ENCODE measurements at regions not wholly inside any gene's neighbourhood (a gene's known extent, or its start where the extent isn't known, plus 50 kb on each side); places are given as distances from the start of the nearest gene placed in this dataset.

DNA sequence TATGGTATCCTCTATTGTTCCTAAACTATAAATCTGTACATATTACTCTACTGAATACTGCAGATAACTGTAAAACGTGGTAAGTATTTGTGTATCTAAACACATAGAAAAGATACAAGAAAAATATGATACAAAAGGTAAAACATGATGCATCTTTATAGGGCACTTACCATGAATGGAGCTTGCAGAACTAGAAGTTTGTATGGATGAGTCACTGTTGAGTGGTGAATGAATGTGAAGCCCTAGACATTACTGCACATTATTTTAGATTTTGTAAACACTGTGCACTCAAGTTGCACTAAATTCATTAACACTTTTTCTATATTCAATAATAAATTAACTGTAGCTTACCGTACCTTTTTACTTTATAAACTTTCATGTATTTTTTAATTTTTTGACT, 357.5 kb downstream of the ZWINT start:
- Mint-ChIP-seq H3K4me3 (no peak overlapping the region), H3K27me3 (ENCODE audit: low read depth) (no peaks in the 10 kb centered on the region), H3K9me3 (no peaks in the 10 kb centered on the region), H3K4me1 (no peaks in the 10 kb centered on the region), H3K36me3 (no peaks in the 10 kb centered on the region), H3K27ac (no peak overlapping the region)
- DNase-seq (ENCODE audit: low spot score), result no peak
- CTCF ChIA-PET, result no interaction called here
- POLR2A ChIA-PET, result no interaction called here
- no peak for ATAC-seq
- TF ChIP-seq SMAD4 (CRISPR knock-in tag; IDR thresholded peaks at IDR 0.05) (no peak), ZBTB21 (CRISPR knock-in tag; IDR thresholded peaks at IDR 0.05; ENCODE audit: borderline replicate concordance) (no peak), TCF7 (CRISPR knock-in tag; IDR thresholded peaks at IDR 0.05; ENCODE audit: low read depth) (no peak), FOXK1 (CRISPR knock-in tag; IDR thresholded peaks at IDR 0.05) (no peak), PRRX2 (CRISPR knock-in tag; IDR thresholded peaks at IDR 0.05) (no peak), ZNF121 (CRISPR knock-in tag; IDR thresholded peaks at IDR 0.05) (no peak), TEAD1 (CRISPR knock-in tag; IDR thresholded peaks at IDR 0.05) (no peak)
- TF ChIP-seq, protein P1, sequence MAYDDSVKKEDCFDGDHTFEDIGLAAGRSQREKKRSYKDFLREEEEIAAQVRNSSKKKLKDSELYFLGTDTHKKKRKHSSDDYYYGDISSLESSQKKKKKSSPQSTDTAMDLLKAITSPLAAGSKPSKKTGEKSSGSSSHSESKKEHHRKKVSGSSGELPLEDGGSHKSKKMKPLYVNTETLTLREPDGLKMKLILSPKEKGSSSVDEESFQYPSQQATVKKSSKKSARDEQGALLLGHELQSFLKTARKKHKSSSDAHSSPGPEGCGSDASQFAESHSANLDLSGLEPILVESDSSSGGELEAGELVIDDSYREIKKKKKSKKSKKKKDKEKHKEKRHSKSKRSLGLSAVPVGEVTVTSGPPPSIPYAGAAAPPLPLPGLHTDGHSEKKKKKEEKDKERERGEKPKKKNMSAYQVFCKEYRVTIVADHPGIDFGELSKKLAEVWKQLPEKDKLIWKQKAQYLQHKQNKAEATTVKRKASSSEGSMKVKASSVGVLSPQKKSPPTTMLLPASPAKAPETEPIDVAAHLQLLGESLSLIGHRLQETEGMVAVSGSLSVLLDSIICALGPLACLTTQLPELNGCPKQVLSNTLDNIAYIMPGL (CRISPR knock-in tag; IDR thresholded peaks at IDR 0.05), result no peak
- TF ChIP-seq, protein P2, sequence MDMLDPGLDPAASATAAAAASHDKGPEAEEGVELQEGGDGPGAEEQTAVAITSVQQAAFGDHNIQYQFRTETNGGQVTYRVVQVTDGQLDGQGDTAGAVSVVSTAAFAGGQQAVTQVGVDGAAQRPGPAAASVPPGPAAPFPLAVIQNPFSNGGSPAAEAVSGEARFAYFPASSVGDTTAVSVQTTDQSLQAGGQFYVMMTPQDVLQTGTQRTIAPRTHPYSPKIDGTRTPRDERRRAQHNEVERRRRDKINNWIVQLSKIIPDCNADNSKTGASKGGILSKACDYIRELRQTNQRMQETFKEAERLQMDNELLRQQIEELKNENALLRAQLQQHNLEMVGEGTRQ (CRISPR knock-in tag; IDR thresholded peaks at IDR 0.05), result no peak
- TF ChIP-seq, protein P3, sequence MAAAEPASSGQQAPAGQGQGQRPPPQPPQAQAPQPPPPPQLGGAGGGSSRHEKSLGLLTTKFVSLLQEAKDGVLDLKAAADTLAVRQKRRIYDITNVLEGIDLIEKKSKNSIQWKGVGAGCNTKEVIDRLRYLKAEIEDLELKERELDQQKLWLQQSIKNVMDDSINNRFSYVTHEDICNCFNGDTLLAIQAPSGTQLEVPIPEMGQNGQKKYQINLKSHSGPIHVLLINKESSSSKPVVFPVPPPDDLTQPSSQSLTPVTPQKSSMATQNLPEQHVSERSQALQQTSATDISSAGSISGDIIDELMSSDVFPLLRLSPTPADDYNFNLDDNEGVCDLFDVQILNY (CRISPR knock-in tag; IDR thresholded peaks at IDR 0.05), result no peak
- TF ChIP-seq, protein P4, sequence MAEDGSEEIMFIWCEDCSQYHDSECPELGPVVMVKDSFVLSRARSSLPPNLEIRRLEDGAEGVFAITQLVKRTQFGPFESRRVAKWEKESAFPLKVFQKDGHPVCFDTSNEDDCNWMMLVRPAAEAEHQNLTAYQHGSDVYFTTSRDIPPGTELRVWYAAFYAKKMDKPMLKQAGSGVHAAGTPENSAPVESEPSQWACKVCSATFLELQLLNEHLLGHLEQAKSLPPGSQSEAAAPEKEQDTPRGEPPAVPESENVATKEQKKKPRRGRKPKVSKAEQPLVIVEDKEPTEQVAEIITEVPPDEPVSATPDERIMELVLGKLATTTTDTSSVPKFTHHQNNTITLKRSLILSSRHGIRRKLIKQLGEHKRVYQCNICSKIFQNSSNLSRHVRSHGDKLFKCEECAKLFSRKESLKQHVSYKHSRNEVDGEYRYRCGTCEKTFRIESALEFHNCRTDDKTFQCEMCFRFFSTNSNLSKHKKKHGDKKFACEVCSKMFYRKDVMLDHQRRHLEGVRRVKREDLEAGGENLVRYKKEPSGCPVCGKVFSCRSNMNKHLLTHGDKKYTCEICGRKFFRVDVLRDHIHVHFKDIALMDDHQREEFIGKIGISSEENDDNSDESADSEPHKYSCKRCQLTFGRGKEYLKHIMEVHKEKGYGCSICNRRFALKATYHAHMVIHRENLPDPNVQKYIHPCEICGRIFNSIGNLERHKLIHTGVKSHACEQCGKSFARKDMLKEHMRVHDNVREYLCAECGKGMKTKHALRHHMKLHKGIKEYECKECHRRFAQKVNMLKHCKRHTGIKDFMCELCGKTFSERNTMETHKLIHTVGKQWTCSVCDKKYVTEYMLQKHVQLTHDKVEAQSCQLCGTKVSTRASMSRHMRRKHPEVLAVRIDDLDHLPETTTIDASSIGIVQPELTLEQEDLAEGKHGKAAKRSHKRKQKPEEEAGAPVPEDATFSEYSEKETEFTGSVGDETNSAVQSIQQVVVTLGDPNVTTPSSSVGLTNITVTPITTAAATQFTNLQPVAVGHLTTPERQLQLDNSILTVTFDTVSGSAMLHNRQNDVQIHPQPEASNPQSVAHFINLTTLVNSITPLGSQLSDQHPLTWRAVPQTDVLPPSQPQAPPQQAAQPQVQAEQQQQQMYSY (CRISPR knock-in tag; IDR thresholded peaks at IDR 0.05), result no peak
- TF ChIP-seq, protein P5, sequence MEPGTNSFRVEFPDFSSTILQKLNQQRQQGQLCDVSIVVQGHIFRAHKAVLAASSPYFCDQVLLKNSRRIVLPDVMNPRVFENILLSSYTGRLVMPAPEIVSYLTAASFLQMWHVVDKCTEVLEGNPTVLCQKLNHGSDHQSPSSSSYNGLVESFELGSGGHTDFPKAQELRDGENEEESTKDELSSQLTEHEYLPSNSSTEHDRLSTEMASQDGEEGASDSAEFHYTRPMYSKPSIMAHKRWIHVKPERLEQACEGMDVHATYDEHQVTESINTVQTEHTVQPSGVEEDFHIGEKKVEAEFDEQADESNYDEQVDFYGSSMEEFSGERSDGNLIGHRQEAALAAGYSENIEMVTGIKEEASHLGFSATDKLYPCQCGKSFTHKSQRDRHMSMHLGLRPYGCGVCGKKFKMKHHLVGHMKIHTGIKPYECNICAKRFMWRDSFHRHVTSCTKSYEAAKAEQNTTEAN (CRISPR knock-in tag; IDR thresholded peaks at IDR 0.05), result no peak
- TF ChIP-seq, protein P6, sequence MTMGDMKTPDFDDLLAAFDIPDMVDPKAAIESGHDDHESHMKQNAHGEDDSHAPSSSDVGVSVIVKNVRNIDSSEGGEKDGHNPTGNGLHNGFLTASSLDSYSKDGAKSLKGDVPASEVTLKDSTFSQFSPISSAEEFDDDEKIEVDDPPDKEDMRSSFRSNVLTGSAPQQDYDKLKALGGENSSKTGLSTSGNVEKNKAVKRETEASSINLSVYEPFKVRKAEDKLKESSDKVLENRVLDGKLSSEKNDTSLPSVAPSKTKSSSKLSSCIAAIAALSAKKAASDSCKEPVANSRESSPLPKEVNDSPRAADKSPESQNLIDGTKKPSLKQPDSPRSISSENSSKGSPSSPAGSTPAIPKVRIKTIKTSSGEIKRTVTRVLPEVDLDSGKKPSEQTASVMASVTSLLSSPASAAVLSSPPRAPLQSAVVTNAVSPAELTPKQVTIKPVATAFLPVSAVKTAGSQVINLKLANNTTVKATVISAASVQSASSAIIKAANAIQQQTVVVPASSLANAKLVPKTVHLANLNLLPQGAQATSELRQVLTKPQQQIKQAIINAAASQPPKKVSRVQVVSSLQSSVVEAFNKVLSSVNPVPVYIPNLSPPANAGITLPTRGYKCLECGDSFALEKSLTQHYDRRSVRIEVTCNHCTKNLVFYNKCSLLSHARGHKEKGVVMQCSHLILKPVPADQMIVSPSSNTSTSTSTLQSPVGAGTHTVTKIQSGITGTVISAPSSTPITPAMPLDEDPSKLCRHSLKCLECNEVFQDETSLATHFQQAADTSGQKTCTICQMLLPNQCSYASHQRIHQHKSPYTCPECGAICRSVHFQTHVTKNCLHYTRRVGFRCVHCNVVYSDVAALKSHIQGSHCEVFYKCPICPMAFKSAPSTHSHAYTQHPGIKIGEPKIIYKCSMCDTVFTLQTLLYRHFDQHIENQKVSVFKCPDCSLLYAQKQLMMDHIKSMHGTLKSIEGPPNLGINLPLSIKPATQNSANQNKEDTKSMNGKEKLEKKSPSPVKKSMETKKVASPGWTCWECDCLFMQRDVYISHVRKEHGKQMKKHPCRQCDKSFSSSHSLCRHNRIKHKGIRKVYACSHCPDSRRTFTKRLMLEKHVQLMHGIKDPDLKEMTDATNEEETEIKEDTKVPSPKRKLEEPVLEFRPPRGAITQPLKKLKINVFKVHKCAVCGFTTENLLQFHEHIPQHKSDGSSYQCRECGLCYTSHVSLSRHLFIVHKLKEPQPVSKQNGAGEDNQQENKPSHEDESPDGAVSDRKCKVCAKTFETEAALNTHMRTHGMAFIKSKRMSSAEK (CRISPR knock-in tag; IDR thresholded peaks at IDR 0.05; ENCODE audit: borderline replicate concordance), result no peak
- TF ChIP-seq, protein P7, sequence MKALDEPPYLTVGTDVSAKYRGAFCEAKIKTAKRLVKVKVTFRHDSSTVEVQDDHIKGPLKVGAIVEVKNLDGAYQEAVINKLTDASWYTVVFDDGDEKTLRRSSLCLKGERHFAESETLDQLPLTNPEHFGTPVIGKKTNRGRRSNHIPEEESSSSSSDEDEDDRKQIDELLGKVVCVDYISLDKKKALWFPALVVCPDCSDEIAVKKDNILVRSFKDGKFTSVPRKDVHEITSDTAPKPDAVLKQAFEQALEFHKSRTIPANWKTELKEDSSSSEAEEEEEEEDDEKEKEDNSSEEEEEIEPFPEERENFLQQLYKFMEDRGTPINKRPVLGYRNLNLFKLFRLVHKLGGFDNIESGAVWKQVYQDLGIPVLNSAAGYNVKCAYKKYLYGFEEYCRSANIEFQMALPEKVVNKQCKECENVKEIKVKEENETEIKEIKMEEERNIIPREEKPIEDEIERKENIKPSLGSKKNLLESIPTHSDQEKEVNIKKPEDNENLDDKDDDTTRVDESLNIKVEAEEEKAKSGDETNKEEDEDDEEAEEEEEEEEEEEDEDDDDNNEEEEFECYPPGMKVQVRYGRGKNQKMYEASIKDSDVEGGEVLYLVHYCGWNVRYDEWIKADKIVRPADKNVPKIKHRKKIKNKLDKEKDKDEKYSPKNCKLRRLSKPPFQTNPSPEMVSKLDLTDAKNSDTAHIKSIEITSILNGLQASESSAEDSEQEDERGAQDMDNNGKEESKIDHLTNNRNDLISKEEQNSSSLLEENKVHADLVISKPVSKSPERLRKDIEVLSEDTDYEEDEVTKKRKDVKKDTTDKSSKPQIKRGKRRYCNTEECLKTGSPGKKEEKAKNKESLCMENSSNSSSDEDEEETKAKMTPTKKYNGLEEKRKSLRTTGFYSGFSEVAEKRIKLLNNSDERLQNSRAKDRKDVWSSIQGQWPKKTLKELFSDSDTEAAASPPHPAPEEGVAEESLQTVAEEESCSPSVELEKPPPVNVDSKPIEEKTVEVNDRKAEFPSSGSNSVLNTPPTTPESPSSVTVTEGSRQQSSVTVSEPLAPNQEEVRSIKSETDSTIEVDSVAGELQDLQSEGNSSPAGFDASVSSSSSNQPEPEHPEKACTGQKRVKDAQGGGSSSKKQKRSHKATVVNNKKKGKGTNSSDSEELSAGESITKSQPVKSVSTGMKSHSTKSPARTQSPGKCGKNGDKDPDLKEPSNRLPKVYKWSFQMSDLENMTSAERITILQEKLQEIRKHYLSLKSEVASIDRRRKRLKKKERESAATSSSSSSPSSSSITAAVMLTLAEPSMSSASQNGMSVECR (CRISPR knock-in tag; IDR thresholded peaks at IDR 0.05; ENCODE audit: borderline replicate concordance), result no peak
- TF ChIP-seq, protein P8, sequence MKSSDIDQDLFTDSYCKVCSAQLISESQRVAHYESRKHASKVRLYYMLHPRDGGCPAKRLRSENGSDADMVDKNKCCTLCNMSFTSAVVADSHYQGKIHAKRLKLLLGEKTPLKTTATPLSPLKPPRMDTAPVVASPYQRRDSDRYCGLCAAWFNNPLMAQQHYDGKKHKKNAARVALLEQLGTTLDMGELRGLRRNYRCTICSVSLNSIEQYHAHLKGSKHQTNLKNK (CRISPR knock-in tag; IDR thresholded peaks at IDR 0.05), result no peak
- TF ChIP-seq, protein P9, sequence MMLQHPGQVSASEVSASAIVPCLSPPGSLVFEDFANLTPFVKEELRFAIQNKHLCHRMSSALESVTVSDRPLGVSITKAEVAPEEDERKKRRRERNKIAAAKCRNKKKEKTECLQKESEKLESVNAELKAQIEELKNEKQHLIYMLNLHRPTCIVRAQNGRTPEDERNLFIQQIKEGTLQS (CRISPR knock-in tag; conservative IDR thresholded peaks at IDR 0.05), result no peak
- TF ChIP-seq, protein P10, sequence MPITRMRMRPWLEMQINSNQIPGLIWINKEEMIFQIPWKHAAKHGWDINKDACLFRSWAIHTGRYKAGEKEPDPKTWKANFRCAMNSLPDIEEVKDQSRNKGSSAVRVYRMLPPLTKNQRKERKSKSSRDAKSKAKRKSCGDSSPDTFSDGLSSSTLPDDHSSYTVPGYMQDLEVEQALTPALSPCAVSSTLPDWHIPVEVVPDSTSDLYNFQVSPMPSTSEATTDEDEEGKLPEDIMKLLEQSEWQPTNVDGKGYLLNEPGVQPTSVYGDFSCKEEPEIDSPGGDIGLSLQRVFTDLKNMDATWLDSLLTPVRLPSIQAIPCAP (CRISPR knock-in tag; IDR thresholded peaks at IDR 0.05), result no peak

Measured in WTC11 (cell line).